ENCODE measurements at regions not wholly inside any gene's neighbourhood (a gene's known extent, or its start where the extent isn't known, plus 50 kb on each side); places are given as distances from the start of the nearest gene placed in this dataset.

GRCh38 chr1:37150986-37151385 is 116.7 kb upstream of the GRIK3 start:
- TF ChIP-seq CTCF (IDR thresholded peaks at IDR 0.05; ENCODE audit: extremely low read depth, missing control alignments): no peak
- DNase-seq (ENCODE audit: low spot score): no peak

- no peak for TF ChIP-seq CTCF (IDR thresholded peaks at IDR 0.05; ENCODE audit: extremely low read depth, missing control alignments)
- DNase-seq (ENCODE audit: low spot score): no peak
These were observed 117.5 kb upstream of the GRIK3 start for GRCh38 chr1:37151789-37152188.

- DNase-seq (ENCODE audit: low spot score): no peak
- TF ChIP-seq CTCF (IDR thresholded peaks at IDR 0.05; ENCODE audit: extremely low read depth, missing control alignments): no peak
These were observed 118.2 kb upstream of the GRIK3 start for GRCh38 chr1:37152491-37152890.

GRCh38 chr1:37153116-37154100 is 119.1 kb upstream of the GRIK3 start:
- no peak for TF ChIP-seq CTCF (IDR thresholded peaks at IDR 0.05; ENCODE audit: extremely low read depth, missing control alignments)
- no peak for DNase-seq (ENCODE audit: low spot score)

GRCh38 chr1:37156646-37157045 is 122.3 kb upstream of the GRIK3 start:
- no peak for TF ChIP-seq CTCF (IDR thresholded peaks at IDR 0.05; ENCODE audit: extremely low read depth, missing control alignments)
- DNase-seq (ENCODE audit: low spot score): no peak

GRCh38 chr1:37157634-37158033 is 123.3 kb upstream of the GRIK3 start:
- no peak for DNase-seq (ENCODE audit: low spot score)
- no peak for TF ChIP-seq CTCF (IDR thresholded peaks at IDR 0.05; ENCODE audit: extremely low read depth, missing control alignments)

GRCh38 chr1:37158113-37158749 is 123.9 kb upstream of the GRIK3 start:
- no peak for DNase-seq (ENCODE audit: low spot score)

More at GRCh38 chr1:37158113-37158749, 123.9 kb upstream of the GRIK3 start:
- TF ChIP-seq CTCF (IDR thresholded peaks at IDR 0.05; ENCODE audit: extremely low read depth, missing control alignments): no peak
